Parathyroid adenoma (tissue), 2 donors: ENCODE measurements at regions not wholly inside any gene's neighbourhood (a gene's known extent, or its start where the extent isn't known, plus 50 kb on each side); places are given as distances from the start of the nearest gene placed in this dataset.

Source experiments
- H2AFZ ChIP-seq: fragments of 300-600 bp; sonication (generic); one replicate; pipeline ENCODE4 v1.7.0; 2017; ENCODE audit warnings: antibody characterized with exemption, mild to moderate bottlenecking
- H3K27ac ChIP-seq: fragments of 300-600 bp; sonication (generic); one replicate; pipeline ENCODE4 v1.7.0; 2017
- H3K27me3 ChIP-seq: fragments of 300-600 bp; sonication (generic); one replicate; pipeline ENCODE4 v1.7.0; 2017; ENCODE audit warnings: low read length; ENCODE audit not compliant: control insufficient read depth, insufficient read depth
- H3K36me3 ChIP-seq: fragments of 300-600 bp; sonication (generic); one replicate; pipeline ENCODE4 v1.7.0; 2017; ENCODE audit warnings: low read length; ENCODE audit not compliant: control insufficient read depth, insufficient read depth
- H3K4me1 ChIP-seq: fragments of 300-600 bp; sonication (generic); one replicate; pipeline ENCODE4 v1.7.0; 2017; ENCODE audit warnings: control low read depth
- H3K4me2 ChIP-seq: fragments of 300-600 bp; sonication (generic); one replicate; pipeline ENCODE4 v1.7.0; 2017; ENCODE audit warnings: low read length
- H3K4me3 ChIP-seq: fragments of 300-600 bp; sonication (generic); one replicate; pipeline ENCODE4 v1.7.0; 2017; ENCODE audit warnings: low read depth, low read length
- H3K79me2 ChIP-seq: fragments of 300-600 bp; sonication (generic); one replicate; pipeline ENCODE4 v1.7.0; 2017; ENCODE audit warnings: control low read depth
- H3K9ac ChIP-seq: fragments of 300-600 bp; sonication (generic); one replicate; pipeline ENCODE4 v1.7.0; 2017; ENCODE audit warnings: mild to moderate bottlenecking
- H3K9me3 ChIP-seq: fragments of 300-600 bp; sonication (generic); one replicate; pipeline ENCODE4 v1.7.0; 2017; ENCODE audit warnings: low read length; ENCODE audit not compliant: control insufficient read depth
- TF ChIP-seq, protein P1 (sequence below): fragments of 300-600 bp; sonication (generic); IDR thresholded peaks from one replicate; pipeline ENCODE4 v1.7.0; 2017; ENCODE audit warnings: antibody characterized with exemption, mild to moderate bottlenecking
- donor health status: primary hyperparathyroidism.

GRCh38 chr5:157934600-157934999 lies 75.7 kb upstream of the CLINT1 start:
- TF ChIP-seq, protein P1, sequence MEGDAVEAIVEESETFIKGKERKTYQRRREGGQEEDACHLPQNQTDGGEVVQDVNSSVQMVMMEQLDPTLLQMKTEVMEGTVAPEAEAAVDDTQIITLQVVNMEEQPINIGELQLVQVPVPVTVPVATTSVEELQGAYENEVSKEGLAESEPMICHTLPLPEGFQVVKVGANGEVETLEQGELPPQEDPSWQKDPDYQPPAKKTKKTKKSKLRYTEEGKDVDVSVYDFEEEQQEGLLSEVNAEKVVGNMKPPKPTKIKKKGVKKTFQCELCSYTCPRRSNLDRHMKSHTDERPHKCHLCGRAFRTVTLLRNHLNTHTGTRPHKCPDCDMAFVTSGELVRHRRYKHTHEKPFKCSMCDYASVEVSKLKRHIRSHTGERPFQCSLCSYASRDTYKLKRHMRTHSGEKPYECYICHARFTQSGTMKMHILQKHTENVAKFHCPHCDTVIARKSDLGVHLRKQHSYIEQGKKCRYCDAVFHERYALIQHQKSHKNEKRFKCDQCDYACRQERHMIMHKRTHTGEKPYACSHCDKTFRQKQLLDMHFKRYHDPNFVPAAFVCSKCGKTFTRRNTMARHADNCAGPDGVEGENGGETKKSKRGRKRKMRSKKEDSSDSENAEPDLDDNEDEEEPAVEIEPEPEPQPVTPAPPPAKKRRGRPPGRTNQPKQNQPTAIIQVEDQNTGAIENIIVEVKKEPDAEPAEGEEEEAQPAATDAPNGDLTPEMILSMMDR = no peak
- H3K27ac ChIP-seq = no peak overlapping the region
- H3K27me3 ChIP-seq = no peaks in the 10 kb centered on the region
- H3K9ac ChIP-seq = no peak overlapping the region
- no peaks in the 10 kb centered on the region for H3K79me2 ChIP-seq
- peaks cover 8% of the 10 kb centered on the region for H3K4me1 ChIP-seq
- H3K36me3 ChIP-seq = no peaks in the 10 kb centered on the region
- H2AFZ ChIP-seq = no peak overlapping the region
- no peaks in the 10 kb centered on the region for H3K9me3 ChIP-seq
- H3K4me2 ChIP-seq = no peak overlapping the region
- H3K4me3 ChIP-seq = no peak overlapping the region

DNA sequence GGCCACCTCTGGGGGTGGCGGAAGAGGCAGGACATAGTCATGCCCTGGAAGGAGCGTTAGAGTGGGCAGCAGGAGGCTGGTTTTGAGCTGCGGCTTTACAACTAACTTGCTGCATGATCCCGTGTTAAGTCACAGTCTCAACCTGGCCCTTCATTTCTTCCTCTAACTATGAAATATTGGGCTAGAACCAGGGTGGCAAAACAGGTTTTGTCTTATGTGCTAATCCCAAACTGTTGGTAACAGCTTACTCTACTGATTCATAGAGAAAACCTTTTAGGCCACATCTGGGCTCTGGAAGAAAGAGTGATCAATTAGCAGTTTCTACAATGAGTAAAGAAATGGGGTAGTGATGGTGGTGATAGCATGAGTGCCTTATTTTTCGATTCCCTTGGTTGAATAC lies 74.1 kb upstream of the CLINT1 start:
- TF ChIP-seq, protein P1 = no peak

DNA sequence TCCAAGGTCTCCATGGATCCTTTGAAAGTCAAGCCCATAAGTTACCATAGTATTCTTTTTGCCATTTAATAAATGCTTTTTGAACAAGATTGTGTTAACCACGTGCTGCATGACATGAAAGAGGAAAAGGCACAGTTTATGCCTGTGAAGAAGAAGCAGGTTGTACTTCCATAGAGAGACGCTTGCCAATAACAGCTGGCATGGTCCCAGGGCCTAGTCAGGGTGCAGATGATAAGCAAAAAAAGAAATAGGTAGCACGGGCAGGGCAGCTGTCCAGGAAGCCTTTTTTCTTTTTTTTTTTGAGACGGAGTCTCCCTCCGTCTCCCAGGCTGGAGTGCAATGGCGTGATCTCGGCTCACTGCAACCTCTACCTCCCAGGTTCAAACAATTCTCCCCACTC lies 71.8 kb upstream of the CLINT1 start:
- Histone ChIP-seq H3K79me2 (no peaks in the 10 kb centered on the region), H2AFZ (peak overlapping the region; percentile 73), H3K27me3 (no peaks in the 10 kb centered on the region), H3K27ac (no peak overlapping the region), H3K4me1 (peaks cover 28% of the 10 kb centered on the region), H3K4me2 (peak overlapping the region; percentile 6), H3K9ac (no peak overlapping the region), H3K36me3 (no peaks in the 10 kb centered on the region), H3K9me3 (no peaks in the 10 kb centered on the region), H3K4me3 (no peak overlapping the region)
- TF ChIP-seq, protein P1 = no peak

More for the DNA sequence above, 74.1 kb upstream of the CLINT1 start:
- H3K4me2 ChIP-seq = no peak overlapping the region
- H3K9ac ChIP-seq = no peak overlapping the region
- no peak overlapping the region for H3K27ac ChIP-seq
- no peaks in the 10 kb centered on the region for H3K27me3 ChIP-seq
- H3K79me2 ChIP-seq = no peaks in the 10 kb centered on the region
- no peak overlapping the region for H3K4me3 ChIP-seq
- H3K36me3 ChIP-seq = no peaks in the 10 kb centered on the region
- no peaks in the 10 kb centered on the region for H3K9me3 ChIP-seq
- H3K4me1 ChIP-seq = peaks cover 8% of the 10 kb centered on the region
- no peak overlapping the region for H2AFZ ChIP-seq

- peak overlapping the region; percentile 68 for H2AFZ ChIP-seq
- peak overlapping the region; percentile 32 for H3K4me2 ChIP-seq
- TF ChIP-seq, protein P1 = no peak
- H3K4me3 ChIP-seq = no peak overlapping the region
- peaks cover 30% of the 10 kb centered on the region for H3K4me1 ChIP-seq
- no peaks in the 10 kb centered on the region for H3K27me3 ChIP-seq
- H3K79me2 ChIP-seq = no peaks in the 10 kb centered on the region
- H3K27ac ChIP-seq = peak overlapping the region; percentile 73
- no peaks in the 10 kb centered on the region for H3K36me3 ChIP-seq
- H3K9me3 ChIP-seq = no peaks in the 10 kb centered on the region
- no peak overlapping the region for H3K9ac ChIP-seq
Measured at GRCh38 chr5:157926977-157927376, 68.0 kb upstream of the CLINT1 start.

DNA sequence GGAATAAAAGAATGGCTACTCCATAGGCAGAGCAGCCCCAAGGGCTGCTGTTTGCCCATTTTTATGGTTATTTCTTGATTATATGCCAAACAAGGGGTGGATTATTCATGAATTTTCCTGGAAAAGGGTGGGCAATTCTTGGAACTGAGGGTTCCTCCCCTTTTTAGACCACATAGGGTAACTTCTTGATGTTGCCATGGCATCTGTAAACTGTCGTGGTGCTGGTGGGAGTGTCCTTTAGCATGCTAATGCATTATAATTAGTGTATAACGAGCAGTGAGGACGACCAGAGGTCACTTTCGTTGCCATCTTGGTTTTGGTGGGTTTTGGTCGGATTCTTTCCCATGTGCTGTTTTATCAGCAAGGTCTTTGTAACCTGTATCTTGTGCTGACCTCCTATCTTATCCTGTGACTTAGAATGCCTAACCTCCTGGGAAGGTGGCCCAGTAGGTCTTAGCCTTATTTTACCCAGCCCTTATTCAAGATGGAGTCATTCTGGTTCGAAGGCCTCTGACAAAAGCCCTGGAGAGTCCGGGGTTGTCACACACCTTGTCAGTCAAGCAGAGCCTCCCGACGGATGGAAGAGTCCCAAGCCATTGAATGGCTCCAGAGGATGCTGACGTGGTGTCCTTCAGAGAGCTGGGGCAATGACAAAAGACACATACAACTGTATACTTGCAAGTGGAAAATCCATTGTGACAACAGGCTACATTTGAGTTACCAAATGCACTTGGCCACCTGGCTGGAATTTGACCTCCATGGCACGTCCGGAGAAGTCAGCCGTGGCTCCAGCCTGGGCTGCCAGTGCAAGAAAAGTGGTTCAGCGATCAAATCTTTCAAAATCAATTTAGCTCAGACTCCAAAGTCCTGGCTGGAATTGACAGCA lies 67.1 kb upstream of the CLINT1 start:
- H3K79me2 ChIP-seq = no peaks in the 10 kb centered on the region
- no peaks in the 10 kb centered on the region for H3K36me3 ChIP-seq
- H3K9ac ChIP-seq = no peak overlapping the region
- peak overlapping the region; percentile 73 for H3K27ac ChIP-seq
- no peaks in the 10 kb centered on the region for H3K27me3 ChIP-seq
- TF ChIP-seq, protein P1 = no peak
- H3K9me3 ChIP-seq = no peaks in the 10 kb centered on the region
- H3K4me1 ChIP-seq = peaks cover 28% of the 10 kb centered on the region
- no peak overlapping the region for H3K4me3 ChIP-seq
- peak overlapping the region; percentile 68 for H2AFZ ChIP-seq
- H3K4me2 ChIP-seq = peak overlapping the region; percentile 32
